Thyroid gland (tissue), 4 donors: ENCODE measurements at regions not wholly inside any gene's neighbourhood (a gene's known extent, or its start where the extent isn't known, plus 50 kb on each side); places are given as distances from the start of the nearest gene placed in this dataset.

Experiments
- POLR2A ChIP-seq, 2 donors: fragments of 450-650 bp; IDR thresholded peaks; one replicate each; pipeline ENCODE4 v1.6.1; 2017; ENCODE audit warnings: antibody characterized with exemption in 2 of 2, mild to moderate bottlenecking in 2 of 2, moderate library complexity in 1 of 2
- TF ChIP-seq, protein P1 (sequence below), 6 experiments: fragments of 200-600 bp in 3 of 6; fragments of 450-650 bp in 3 of 6; sonication (generic) in 3 of 6; IDR thresholded peaks; one replicate each; pipeline ENCODE4 v1.5.1; 2016 to 2019; ENCODE audit warnings: antibody characterized with exemption in 6 of 6, mild to moderate bottlenecking in 2 of 6, inconsistent platforms in 1 of 6, moderate library complexity in 1 of 6

GRCh38 chr2:60312618-60313017, 240.8 kb downstream of the BCL11A start:
- TF ChIP-seq, protein P1, sequence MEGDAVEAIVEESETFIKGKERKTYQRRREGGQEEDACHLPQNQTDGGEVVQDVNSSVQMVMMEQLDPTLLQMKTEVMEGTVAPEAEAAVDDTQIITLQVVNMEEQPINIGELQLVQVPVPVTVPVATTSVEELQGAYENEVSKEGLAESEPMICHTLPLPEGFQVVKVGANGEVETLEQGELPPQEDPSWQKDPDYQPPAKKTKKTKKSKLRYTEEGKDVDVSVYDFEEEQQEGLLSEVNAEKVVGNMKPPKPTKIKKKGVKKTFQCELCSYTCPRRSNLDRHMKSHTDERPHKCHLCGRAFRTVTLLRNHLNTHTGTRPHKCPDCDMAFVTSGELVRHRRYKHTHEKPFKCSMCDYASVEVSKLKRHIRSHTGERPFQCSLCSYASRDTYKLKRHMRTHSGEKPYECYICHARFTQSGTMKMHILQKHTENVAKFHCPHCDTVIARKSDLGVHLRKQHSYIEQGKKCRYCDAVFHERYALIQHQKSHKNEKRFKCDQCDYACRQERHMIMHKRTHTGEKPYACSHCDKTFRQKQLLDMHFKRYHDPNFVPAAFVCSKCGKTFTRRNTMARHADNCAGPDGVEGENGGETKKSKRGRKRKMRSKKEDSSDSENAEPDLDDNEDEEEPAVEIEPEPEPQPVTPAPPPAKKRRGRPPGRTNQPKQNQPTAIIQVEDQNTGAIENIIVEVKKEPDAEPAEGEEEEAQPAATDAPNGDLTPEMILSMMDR (IDR thresholded peaks at IDR 0.05), result no peak
- TF ChIP-seq POLR2A (IDR thresholded peaks at IDR 0.05), result no peak
